Stimulated activated CD4-positive, alpha-beta T cell treated with anti-CD3 and anti-CD28 coated beads, TNF-alpha, amount 100 ng/mL, for 24 hours (primary cell): ENCODE measurements at regions not wholly inside any gene's neighbourhood (a gene's known extent, or its start where the extent isn't known, plus 50 kb on each side); places are given as distances from the start of the nearest gene placed in this dataset.
"Not testable (repeated sequence)": the region's sequence is repeated elsewhere in the genome, so short reads cannot be mapped to it uniquely, and the experiment has no call there.

Source experiments
- DNase-seq, 3 experiments: peaks; one replicate each; pipeline ENCODE4 v3.0.0-alpha.2; 2020; ENCODE audit warnings: low read depth in 3 of 3

DNA sequence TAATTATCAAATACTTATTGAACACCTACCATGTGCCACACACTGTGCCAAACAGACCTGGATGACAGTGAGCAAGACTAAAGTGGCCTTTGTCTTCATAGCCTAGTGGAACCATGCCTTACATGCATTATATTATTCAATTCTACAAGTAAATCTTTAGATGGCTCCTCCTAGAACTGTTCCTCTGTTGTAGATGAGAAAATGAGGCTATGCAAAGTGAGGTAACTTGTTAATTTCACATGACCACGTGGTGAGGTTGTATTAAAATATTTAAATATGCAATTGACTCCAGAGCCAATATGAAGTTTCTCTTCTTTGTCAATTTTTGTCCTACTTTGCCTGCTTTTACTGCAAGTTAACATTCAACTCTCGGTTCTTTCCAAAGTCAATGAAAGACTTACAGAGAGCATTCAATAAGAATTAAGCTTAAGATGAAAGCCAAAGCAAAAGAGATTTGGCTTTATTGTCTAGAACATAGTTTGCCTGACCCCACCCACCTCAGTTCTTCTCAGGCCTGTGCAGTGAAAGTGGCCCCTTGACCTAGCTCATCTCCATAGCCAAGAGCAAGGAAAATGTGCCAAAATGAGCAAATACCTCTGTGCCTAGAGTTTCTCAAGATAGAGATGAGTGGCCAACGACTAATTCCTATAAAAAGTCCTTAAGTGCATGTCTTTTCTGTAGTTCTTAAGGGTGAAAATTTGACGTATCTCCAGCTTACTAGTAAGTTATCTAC lies 263.2 kb upstream of the NFIA start:
- no peak for DNase-seq

DNA sequence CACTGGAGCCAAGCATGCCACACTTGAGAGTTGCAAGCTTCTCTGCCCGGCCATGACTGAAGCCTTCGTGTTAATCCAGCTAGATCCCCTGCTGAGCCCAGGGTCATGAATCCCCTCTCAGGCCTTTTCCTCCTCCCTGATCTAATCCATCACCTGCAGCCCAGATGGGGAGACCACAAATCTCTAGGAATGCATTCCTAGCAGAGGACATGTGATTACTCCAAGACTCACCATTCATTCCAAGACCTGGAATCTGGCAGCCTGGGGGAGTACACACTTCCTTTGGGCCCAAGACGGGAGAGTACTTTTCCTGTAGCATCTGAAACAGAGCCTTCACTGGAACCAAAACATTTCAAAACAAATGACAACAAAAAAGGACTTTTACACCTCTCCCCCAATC lies 269.3 kb upstream of the NFIA start:
- DNase-seq = no peak

DNA sequence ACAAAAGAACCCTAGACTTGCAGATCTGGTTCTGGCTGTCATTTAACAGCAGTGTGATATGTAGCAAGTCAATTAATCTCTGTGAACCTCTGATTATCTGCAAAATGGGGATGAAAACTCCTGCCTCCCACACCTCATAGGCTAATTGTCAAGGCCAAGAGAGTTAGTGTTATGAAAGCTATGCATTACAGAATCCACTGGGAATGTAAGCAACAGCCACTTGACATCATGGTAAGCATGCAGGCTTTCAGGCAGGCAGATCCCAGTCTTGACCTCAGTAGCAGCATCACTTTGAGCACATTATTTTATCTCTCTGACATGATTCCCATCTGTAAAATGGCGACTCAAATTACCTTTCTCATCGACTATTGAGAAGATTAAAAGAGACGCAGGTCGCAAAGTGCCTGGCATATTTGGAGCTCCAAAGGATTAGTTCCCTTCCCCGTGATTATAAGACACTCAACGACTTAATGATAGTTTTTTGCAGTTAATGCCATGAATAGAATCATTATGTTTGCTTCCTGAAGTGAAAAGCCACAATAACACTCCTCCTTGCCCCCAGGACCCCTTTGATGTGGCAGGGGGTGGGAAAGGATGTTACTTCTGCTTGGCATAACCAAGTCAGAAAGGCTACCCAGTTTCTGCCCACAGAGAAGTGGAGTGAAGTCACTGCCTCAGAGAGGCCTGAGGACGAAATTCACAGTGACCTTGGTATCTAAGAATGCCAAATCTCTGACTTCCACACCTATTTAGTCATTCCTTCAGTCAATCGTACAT lies 273.0 kb upstream of the NFIA start:
- no peak for DNase-seq

DNA sequence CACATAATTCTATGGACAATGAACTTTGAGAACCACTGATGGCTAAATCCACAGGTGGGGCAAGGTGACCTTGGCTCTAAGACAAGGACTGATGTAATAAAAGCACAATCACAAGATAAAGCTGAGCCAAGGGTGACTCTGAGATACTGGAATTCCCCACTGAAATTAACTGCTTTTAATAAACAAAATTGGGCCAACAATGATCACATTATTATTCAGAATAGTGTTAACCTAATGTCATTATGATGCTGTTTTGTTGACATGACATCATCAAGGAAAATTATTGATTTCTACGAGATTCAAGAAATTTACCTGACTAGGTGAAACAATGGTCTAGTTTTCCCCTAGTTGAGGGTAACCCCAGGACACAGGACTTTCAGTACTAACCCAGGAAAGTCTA lies 273.7 kb upstream of the NFIA start:
- DNase-seq = no peak

DNA sequence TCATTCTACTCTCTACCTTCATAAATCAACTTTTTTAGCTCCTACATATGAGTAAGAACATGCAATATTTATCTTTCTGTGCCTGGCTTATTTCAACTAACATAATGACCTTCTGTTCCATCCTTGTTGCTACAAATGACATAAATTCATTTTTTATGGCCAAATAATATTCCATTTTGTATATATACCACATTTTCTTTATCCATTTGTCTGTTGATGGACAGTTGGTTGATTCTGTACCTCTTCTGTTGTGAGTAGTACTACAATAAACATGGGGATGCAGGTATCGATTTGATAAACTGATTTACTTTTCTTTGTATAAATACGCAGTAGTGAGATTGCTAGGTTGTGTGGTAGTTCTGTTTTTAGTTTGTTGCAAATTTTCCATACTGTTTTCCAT lies 279.5 kb upstream of the NFIA start:
- DNase-seq = no peak

DNA sequence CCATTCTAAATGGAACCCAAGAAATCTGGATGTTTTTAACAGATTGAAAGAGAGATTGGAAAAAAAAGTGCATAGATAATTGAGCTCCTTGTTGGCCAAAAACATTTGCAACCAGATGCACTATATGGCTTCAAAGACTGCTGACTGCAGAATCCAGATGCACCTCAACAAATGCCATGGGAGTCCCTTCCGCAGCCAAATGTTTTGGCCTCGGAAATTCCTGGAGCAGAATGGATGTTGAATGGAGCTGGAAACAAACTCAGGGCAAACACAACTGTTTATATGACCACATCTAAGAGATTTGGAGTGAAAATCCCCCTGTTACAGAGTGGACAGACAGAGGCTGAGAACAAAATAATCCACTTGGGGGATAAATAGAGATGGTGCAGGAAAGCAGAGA lies 285.0 kb upstream of the NFIA start:
- DNase-seq = no peak

DNA sequence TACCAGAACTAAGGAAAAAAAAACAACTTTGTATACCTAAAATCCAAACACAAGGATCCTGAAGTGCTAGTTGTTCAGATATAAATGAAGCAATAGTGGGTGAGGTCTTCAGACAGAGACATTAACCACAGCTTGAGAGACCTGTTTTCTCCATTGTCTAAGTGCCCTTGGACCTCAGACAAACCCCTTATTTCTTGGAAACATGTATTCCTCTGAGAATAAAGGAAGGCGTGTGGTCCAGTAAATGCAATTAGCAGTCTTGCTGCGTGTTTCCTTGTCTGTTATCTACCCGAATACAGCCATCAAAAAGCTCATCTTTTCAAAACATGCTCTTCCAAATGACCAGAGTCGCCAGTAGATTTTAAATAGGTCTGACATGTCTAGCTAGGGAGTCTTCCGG lies 291.1 kb upstream of the NFIA start:
- DNase-seq = no peak

DNA sequence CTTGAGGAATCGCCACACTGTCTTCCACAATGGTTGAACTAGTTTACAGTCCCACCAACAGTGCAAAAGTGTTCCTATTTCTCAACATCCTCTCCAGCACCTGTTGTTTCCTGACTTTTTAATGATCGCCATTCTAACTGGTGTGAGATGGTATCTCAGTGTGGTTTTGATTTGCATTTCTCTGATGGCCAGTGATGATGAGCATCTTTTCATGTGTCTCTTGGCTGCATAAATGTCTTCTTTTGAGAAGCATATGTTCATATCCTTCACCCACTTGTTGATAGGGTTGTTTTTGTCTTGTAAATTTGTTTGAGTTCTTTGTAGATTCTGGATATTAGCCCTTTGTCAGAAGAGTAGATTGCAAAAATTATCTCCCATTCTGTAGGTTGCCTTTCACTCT lies 309.3 kb upstream of the NFIA start:
- DNase-seq = not testable (repeated sequence)

DNA sequence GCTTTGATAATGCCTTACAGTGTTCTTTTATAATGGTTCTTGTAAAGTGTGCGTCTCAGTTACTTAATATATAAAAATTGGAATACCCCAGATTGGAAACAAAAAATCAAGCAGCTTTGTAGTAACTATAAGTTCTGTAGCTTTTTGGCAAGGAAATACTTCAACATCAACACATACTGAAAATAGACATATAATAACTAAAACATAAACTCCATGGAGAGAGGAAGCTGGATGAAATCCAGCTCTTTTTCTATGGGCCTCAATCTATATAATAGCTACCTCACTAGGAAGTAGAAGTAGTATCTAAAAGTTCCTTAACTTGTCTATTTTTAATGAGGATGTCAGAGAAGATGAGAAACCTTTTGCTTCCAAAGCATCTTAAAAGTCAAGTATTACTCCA lies 313.3 kb upstream of the NFIA start:
- no peak for DNase-seq

DNA sequence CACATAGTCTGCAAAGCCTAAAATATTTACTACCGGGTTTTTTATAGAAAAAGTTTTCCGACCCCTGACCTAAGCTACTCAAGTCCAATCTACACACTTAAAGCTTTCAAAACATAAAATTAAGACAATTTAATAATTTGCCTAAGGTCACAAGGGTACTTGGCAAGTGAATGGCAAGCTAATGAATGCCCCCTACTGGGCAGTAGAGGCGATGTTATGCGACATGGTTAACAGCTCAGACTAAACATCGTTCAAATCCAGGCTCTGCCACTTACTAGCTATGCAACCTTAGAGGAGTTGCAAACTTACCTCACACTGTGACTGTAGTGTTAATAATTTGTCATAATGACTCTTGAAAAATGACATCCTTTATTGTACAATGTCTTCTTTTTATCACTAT lies 317.2 kb upstream of the NFIA start:
- no peak for DNase-seq

DNA sequence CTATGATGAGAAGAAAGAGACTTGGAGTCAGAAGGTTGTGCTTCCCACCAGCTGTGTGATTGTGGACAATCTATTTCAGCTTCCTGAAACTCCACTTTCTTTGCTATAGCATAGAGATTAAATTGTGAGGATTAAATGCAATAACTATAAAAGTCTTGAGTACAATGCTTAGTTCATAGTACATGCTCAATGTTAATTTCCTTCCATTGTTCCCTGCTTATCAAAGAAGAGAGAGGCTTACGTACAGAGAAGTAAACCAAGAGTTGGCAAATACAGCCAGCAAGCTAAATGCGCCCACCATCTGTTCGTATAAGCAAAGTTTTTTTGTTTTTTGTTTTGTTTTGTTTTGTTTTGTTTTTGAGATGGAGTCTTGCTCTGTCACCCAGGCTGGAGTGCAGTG lies 317.9 kb upstream of the NFIA start:
- no peak for DNase-seq

DNA sequence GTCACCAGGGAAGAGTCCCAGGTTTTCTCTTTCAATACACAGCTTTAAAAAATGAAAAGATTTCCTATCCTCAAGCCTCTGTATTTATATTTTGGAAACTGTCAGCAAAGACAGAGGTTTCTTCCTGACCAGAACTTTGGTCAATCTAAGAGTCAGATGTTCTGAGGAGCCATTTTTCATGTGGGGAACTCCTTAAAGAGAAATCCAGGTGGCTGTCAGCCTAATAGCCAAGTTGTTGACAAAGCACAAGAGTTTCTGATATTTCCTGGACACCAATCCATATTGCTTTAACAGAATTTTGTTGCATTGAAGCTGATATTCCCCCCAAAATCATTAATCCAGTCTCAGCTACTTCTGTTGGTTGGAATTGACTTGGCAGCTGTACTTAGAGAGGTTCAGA lies 318.6 kb upstream of the NFIA start:
- DNase-seq = no peak

DNA sequence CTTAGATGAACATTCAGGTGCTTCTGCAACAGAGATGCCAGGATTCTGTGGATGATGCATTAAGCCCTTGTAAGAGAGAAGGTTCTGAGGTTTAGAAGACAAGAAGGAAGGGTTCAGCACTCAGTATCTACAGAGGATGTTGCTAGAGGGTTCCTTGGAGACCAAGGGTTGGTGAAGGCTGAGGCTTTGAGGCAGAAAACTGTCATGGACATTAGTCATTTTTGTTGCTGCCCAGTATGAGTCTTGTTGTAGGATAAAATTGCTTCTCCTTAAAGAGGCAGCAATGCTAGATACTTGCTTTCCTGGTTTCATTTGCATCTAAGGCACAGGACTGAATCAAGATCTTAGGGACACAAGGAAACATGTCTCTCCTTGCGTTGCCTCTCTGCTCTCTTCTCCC lies 319.4 kb upstream of the NFIA start:
- no peak for DNase-seq

DNA sequence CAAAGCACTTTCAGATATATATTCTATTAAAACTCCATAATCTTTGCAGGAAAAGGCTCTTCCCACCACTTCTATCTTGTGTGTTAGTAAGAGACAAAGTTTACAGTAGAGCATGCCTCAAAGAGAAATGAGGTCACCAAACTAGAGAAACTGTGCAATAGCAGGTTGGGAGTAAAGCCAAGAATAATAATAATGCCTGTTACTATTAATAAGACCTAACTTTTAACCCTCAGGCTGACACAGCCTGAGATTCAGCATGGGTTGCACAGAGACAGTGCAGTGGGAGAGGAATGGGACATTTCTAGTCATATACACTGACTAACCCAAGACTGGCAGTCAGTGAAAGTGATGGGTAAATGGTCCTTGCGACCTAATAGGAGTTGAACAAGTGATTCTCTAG lies 320.2 kb upstream of the NFIA start:
- no peak for DNase-seq

DNA sequence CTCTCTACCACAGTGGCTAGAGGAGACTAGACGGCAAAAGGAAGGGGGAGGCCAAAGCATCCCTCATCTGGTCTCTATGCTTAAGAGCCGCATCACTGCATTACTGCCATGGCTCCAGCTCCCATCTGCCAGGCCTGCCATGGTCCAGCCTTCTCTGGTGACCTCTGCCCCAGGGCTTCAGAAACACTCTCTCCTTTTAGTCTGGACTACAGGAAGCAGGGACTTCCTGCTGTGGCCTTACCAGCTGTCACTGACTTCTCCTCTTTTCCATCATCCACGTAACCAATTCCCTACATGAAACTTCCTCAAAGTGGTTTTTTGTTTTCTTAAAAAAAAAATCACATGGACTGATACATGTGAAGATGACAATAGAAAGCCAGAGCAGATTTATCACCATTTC lies 323.1 kb upstream of the NFIA start:
- no peak for DNase-seq

DNA sequence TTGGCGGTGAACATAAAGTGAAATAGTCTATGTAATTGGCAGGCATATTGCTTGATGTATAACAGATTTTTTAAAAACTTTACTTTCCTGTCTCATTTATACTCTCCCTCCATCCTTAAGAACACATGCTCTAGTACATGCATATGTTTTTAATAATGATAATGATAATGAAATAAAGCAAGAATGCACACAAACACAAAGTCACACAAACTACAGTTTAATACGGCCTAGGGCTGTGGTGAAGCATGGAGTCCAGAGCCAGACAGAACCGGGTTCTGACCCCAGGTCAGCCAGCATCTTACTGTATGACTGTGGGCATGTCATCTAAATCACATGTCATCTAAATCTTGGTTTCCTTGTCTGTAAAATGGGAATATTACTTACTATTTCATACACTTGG lies 324.9 kb upstream of the NFIA start:
- DNase-seq = no peak

DNA sequence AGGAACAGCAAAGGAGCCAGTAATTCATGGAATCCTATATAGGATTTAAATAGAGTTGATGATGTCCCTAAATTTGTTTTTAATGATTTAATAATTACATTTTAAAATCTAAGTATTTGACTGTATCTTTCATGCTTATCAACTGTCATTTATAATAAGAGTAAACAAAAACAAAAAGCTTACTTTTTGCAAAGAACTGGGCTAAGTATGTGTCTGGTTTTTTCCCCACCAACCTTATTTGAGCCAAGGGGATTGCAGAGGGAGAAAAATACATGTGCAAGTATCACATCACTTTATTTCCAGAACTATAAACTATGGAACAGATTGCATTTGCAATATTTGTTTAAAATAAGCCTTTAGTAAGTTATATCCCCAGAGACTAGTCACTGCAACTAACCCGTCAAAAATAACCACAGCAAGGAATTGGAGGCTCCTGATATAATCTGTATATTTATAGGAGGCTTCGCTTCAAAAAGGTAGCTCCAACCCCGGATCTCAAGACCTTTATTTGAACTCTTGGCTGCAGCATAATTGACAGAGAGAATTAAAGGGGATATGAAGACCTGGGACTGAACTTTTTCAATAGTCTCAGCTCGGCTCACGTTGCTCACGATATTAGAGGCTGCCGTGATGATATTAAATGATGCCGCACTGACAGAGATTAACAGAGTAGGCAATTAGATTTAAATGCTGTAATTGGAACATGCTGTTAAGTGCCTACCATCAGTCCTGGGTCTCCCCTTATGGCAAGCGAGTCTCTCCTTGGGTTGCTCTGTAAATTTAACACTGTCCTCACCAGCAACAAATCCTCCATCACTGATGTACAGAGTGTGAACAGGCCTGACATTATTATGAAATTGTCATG lies 329.1 kb upstream of the NFIA start:
- DNase-seq = no peak

DNA sequence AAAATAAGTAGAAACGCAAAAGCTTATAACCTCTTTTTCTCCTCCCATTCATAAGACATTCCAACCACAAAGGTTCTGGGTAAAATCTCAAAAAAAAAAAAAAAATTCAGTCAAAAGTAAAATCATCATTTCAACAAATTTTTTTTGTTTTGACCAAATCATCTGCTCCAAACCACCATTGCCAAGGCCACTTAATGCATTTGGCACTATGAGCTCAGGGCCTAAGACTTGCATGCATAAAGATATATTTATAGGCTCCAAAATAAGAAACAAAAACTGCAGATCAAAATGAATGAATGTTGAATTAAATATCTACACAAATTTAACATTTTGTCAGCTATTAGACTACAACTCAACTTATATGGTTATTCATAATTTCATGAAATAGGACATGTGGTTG lies 331.1 kb upstream of the NFIA start:
- no peak for DNase-seq

DNA sequence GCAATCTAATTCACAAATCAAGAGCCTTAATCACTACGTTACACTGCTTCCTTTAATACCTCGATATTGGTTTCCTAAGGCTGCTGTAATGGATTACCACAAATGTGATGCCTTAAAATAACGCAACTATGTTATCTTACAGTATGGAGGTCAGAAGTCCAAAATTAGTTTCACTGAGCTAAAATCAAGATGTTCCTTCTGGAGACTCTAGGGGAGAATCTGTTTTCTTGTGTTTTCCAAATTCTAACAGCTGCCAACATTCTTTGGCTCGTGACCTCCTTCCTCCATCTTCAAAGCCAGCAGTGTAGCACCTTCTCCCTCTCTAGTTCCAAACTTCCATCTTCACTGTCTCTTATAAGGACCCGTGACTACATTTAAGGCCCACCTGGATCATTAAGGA lies 335.0 kb upstream of the NFIA start:
- no peak for DNase-seq

DNA sequence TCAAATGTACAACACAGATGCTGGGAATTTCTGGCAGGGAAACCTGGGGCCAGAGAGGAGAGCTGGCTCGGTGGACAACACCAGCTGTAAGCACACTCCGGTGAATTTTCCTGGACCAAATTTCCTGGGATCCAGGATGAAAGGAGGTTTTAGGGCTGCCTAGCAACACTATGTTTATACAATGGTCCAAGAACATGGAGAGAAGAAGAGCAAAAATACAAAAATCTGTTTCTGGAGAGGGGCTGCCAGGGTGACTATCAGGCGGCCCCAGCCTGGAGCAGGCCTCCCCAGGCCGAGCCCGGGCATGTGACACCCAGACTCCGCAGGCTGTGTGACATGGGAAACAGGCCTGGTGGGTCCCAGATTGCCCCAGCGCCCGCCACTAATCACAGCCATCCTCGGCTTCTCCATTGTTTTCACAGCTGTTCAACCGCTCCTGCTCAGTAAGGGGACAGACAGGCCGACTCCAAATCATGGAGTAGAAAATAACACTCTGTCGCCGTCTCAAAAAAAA lies 336.0 kb upstream of the NFIA start:
- DNase-seq = no peak

DNA sequence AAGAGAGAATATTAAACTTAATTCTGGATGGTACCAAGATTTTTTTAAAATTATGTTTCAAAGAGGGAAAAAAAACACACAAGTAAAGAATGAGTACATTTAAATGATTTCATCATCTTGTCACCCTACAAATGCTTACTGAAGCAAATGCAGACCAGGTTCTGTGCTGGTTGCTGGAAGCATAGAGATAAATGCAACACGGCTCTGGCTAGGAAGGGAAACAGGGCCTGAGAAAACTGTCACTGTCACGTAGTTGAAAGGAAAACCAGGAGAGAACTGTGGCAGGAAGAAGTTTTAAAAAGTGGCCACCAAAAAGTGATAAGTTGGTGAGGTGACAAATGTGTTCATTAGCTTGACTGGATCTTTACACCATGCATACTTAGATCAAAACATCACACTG lies 336.9 kb upstream of the NFIA start:
- no peak for DNase-seq

DNA sequence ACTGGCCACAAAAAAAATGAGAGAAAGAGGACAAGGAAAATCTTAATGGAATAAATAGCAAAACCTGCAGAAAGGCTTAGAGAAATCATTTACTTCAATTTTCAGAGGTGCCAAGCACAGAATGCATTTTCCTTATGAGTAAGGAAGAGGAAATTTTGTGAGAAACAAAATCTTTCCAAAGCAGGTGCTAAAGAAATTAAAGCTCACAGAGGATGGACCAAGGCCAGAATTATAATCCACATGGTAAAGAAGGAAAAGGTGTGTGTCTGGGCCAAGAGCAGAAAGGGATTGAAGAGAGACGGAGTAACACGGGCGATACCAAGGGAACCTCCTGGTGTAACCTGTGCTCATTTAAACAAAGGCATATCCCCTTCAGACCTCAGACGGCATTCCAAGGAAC lies 340.0 kb upstream of the NFIA start:
- DNase-seq = no peak

DNA sequence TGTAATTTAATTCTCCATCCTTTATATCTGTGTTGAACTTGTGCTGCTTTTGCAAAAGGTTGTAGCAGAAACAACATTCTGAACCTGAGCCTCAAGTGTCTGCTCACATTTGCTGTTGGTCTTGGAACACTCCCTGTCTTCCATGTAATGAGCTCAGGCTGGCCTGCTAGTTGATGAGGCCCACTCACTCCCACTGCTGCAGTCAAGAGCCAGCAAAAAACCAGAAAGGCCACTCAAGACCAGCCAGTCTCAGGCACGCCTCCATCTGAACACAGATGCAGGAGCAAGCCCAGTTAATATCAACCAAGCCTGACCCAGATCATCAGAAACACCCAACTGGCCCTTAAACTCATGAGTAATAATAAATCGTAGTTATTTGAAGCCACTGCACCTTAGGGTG lies 342.2 kb upstream of the NFIA start:
- no peak for DNase-seq
